ENCODE measurements at regions not wholly inside any gene's neighbourhood (a gene's known extent, or its start where the extent isn't known, plus 50 kb on each side); places are given as distances from the start of the nearest gene placed in this dataset.

- TF ChIP-seq POLR2AphosphoS5 (IDR thresholded peaks at IDR 0.05; ENCODE audit: low read depth, low read length) (no peak), SIN3A (IDR thresholded peaks at IDR 0.05; ENCODE audit: borderline replicate concordance, insufficient read depth, low read length) (no peak)
These were observed 703.0 kb upstream of the NRP1 start for GRCh38 chr10:34037499-34037898.

All from PFSK-1 (cell line).